Putamen (tissue), 1 donor: ENCODE measurements at regions not wholly inside any gene's neighbourhood (a gene's known extent, or its start where the extent isn't known, plus 50 kb on each side); places are given as distances from the start of the nearest gene placed in this dataset.
"Not testable (repeated sequence)": the region's sequence is repeated elsewhere in the genome, so short reads cannot be mapped to it uniquely, and the experiment has no call there.

Experiments
- DNase-seq: peaks from one replicate; pipeline ENCODE4 v3.0.0-alpha.2; 2016; ENCODE audit warnings: low spot score

DNA sequence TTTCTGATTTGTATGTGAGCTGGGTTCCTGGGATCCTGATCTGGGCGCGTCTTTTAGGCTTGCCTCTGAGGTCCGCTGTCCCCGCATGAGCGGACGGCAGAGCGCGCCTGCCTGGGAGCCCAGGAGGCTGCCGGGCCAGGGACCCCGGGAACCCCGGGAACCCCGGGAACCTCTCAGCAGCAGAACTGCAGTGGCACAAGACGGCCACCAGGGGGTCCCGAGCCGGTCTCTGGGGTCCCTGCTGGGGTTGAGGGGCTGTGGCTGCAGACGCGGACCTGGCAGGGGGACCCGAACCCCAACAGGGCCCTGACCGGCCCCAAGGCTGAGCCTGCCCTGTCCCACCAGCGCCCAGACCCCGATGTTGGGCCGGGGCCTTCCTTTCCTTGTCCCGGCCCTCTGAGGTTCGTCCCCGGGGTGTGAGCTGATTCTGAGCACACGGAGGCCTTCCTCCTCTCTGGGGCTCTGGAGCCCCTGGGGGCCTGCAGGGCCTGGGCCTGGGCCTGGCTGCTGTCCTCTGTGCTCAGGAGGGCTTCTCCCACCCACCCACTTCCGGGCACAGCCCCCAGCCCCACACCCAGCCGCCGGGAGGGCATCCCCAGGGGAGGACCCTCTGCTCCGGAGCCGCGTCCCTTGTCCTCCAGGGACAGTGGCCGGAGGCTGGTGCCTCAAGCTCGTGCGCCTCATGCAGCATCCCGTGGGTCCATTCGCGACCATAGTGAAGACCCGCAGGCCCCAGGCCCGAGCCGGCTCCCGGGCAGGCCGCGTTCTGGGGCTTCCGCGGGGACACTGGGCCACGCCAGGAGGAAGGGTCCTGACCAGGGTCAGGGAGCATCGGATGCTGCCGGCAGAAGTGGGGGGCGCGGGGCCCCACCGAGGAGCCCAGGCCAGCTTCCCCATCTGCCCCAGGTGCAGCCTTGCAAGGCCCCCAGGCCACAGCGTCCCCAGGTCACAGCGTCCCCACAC, 152.9 kb downstream of the TMEM121 start:
- DNase-seq = not testable (repeated sequence)

- DNase-seq = not testable (repeated sequence)
Observed at GRCh38 chr14:105679959-105680735, 153.8 kb downstream of the TMEM121 start.

GRCh38 chr14:105680736-105681098, 154.3 kb downstream of the TMEM121 start:
- DNase-seq = not testable (repeated sequence)

DNA sequence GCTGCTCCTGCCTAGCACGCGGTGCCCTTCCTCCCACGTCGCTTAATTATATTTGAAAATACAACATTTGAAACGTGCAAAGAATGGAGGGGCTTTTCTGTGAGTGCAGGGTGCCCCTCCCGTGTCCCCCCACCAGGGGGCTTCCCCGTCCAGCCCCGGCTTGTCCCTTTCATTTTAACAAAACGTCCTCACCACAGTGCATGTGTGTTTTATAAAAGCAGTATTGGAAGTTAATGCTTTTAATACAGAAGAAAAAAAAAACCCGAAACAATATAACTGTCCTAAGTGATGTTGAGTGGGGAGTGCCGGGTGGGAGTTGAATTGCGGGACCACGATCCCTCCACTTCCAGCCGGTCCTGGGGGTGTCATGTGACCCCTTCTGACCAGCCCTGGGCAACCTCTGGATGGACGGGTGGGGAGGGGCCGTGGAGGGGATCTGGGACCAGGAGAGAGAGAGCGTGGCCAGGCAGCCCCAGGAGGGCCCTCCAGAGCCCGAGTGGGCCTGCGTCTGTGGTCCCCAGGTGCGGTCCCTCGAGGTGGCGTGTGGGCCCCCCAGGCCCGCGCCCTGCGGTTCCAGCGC, 155.3 kb downstream of the TMEM121 start:
- not testable (repeated sequence) for DNase-seq

DNA sequence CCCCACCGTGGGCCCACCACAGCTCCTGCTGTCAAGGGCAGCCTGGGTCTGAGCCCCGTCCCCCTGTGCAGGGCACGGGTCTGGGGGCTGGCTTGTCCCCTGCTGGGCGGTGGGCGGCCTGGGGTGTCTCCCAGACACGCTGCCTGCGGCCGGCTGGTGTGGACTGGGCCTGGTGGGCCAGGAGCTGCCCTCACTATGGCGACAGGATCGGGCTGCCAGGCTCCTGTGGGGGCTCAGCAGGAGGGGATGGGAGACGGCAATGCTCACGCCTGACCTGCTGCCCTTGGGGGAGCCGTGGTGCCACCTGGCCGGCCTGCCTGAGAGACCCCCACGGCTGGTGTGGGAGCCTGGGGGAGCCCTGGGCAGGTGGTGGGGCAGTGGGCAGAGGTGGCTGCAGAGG, 156.1 kb downstream of the TMEM121 start:
- not testable (repeated sequence) for DNase-seq

DNA sequence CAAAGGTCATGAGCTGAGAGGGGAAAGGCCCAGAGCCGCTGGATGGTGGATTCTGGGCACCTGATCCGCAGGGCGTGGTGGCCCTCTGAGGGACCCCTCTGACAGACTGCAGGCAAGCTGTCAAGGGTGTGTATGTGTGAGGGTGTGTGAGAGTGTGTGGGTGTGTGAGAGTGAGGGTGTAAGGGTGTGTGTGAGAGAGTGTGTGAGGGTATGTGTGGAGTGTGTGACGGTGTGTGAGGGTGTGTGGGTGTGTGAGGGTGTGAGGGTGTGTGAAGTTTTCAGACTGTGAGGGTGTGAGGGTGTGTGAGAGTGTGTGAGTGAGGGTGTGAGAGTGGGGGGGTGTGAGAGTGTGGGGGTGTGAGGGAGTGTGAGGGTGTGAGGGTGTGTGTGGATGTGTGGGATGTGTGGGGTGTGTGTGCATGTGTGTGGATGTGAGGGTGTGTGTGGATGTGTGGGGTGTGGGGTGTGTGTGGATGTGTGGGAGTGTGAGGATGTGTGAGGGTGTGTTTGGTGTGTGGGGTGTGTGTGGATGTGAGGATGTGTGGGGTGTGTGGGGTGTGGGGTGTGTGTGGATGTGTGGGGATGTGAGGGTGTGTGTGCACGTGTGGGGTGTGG, 156.7 kb downstream of the TMEM121 start:
- no peak for DNase-seq

- not testable (repeated sequence) for DNase-seq
Observed at GRCh38 chr14:105684056-105684455, 157.7 kb downstream of the TMEM121 start.

GRCh38 chr14:105684597-105684996, 158.2 kb downstream of the TMEM121 start:
- not testable (repeated sequence) for DNase-seq

GRCh38 chr14:105685003-105685402, 158.6 kb downstream of the TMEM121 start:
- DNase-seq = no peak

DNA sequence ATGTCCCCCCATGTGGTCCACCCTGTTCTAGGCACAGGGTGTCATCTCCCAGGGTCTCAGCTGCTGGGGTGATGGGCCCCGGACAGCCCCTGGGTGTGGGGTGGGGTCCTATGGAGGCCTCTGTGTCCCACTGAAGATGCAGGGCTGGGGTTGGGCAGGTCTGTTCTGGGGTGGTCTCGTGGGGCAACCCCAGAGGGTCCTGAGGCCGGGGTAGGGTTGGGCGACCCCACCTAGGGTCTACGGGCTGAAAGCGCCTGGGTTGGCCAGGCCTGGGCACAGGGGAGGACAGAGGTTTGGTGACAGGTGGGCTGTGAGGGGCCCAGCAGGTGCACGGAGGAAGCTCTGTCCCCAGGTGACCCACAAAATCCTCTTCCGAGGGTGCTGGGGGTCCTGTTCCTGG, 159.2 kb downstream of the TMEM121 start:
- not testable (repeated sequence) for DNase-seq

DNA sequence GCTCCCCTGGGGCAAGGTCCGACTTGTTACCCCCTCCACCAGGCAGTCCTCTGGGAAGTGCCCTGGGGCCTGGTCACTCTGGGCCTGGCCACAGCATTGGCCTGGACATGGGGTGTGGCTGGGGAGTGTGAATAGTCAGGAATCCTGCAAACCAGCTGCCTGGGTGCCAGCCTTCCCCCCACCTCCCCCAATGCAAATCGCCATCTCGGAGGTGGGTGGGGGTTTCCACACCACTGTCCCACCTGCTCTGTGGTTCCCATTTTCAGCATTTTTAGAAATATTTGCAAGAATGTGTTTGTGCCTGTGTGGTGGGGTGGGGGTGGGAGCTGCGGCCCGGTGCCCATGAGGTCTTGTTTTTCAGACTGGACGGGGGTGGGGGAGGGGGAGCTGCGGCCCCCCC, 159.7 kb downstream of the TMEM121 start:
- DNase-seq = not testable (repeated sequence)

GRCh38 chr14:105686462-105687170, 160.2 kb downstream of the TMEM121 start:
- not testable (repeated sequence) for DNase-seq

GRCh38 chr14:105687171-105688022, 161.0 kb downstream of the TMEM121 start:
- not testable (repeated sequence) for DNase-seq

DNA sequence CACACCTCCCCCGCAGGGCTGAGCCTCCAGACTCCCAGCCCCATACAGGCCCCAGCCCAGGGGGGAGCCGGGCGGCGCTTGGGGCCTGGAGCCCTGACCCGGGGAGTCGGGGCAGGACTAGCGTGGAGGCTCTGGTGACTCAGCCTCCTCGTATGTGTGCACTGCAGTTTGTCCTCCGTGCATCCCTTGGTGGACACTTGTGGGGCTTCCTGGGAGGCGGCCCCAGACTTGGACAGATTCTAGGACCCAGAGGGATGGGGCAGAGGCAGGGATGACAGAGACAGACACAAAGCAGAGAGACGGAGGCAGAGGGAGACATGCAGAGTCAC, 161.6 kb downstream of the TMEM121 start:
- not testable (repeated sequence) for DNase-seq

- DNase-seq = not testable (repeated sequence)
Observed at GRCh38 chr14:105688664-105689221, 162.4 kb downstream of the TMEM121 start.

GRCh38 chr14:105689722-105690121, 163.3 kb downstream of the TMEM121 start:
- no peak for DNase-seq

DNA sequence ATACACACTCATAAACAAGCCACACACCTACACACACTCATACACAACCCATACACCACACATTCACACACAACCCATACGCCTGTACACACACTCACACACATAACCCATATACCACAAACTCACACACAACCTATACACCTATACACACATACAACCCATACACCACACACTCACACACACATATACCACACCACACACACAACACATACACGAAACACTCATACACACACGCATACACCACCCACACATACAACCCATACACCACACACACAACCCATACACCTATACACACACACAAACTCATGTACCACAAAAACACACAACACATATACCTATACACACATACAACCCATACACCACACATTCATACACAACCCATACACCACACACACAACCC, 164.3 kb downstream of the TMEM121 start:
- DNase-seq = no peak

DNA sequence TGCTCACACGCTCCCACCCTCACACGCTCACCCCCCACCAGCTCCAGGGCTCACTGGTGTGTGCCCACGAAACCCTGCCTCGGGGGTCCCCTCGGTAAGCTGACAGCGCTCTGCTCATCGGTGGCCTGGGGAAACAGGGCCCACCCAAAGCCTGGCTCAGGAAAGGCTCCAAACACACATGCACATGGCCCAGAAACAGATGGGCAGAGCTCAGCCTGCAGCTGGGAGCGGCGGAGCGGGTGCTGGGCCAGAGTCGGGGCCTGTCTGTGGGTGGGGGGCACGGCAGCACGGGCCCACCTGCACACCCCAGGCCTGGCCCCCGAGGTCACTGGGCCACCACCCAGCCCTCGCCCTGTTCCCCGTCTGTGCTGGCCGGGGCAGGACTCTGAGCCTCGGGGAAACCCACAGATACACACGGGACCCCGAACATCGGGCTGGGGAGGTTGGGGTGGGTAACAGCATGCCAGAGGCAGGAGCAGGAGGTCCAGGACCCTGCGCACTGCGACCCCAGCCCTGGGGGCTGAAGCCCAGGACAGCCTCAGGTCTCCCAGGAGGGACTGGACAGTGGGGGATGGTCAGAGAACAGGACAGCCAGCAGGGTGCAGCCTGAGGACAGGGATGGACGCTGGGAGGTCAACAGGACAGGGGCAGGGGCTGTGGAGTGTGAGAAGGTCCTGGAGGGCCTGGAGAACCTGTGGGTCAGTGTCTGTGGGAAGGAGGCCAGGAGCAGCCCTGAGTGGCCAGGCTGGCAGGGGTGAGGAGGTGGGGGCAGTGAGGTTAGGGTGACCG, 165.1 kb downstream of the TMEM121 start:
- DNase-seq = not testable (repeated sequence)

DNA sequence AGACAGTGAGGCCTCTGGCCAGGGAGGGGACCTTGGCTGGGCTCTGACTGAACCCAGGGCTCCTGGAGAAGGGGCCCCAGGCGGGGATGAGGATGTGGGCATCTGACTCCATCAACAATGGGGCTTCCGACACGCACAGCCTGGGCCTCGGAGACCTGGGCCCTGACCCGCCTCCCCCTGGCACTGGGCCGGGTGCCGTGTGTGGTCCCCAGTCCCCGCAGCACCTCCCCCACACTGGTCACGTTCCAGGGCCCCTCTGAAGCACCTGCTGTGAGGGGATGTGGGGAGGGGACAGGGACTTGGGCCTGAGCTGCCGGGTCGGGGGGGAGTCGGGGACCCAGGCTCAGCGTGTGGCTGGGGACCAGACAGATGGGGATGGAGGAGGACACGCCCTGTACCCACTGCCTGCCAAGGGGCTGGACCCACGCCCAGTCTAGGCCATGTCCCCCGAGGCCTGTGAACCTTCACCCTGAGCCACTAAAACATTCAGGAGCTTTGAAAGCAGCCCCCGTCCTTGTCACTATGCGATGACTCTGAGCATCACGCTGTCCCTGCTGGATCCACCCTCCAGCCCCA, 165.8 kb downstream of the TMEM121 start:
- DNase-seq = not testable (repeated sequence)
